ENCODE measurements at regions not wholly inside any gene's neighbourhood (a gene's known extent, or its start where the extent isn't known, plus 50 kb on each side); places are given as distances from the start of the nearest gene placed in this dataset.

DNA sequence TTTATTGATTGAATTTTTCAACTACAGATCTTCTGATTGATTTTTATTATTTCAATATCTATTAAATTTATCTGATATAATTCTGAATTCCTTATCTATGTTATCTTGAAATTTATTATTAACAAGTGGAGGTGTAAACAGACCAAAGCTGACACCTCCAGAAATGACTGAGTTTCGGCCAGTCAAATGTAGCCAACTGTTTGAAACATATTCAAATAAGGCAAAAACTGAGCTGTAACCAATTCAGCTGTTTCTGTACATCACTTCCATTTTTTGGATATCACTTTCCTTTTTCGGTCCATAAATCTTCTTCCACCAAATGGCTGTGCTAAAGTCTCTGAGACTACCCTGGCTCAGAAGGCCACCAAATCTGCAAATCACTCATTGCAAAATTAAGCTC lies 2127.3 kb upstream of the AGA start:
- Histone ChIP-seq H3K4me3 (no peak overlapping the region), H3K4me1 (no peaks in the 10 kb centered on the region), H3K9me3 (no peaks in the 10 kb centered on the region), H3K27ac (no peak overlapping the region), H3K36me3 (no peaks in the 10 kb centered on the region), H3K27me3 (no peaks in the 10 kb centered on the region)
- intact Hi-C loops (cut with DNase I): no loop called here
- no peak for DNase-seq
- TF ChIP-seq CTCF (IDR thresholded peaks at IDR 0.05): no peak
- ATAC-seq: no peak

- Histone ChIP-seq H3K27me3 (no peaks in the 10 kb centered on the region), H3K36me3 (no peaks in the 10 kb centered on the region), H3K4me1 (no peaks in the 10 kb centered on the region), H3K4me3 (no peak overlapping the region), H3K27ac (no peak overlapping the region), H3K9me3 (no peaks in the 10 kb centered on the region)
- ATAC-seq (no peak), DNase-seq (no peak)
- TF ChIP-seq CTCF (IDR thresholded peaks at IDR 0.05): no peak
- intact Hi-C loops (cut with DNase I): no loop called here
Observed at GRCh38 chr4:179582164-179582905, 2140.1 kb upstream of the AGA start.

DNA sequence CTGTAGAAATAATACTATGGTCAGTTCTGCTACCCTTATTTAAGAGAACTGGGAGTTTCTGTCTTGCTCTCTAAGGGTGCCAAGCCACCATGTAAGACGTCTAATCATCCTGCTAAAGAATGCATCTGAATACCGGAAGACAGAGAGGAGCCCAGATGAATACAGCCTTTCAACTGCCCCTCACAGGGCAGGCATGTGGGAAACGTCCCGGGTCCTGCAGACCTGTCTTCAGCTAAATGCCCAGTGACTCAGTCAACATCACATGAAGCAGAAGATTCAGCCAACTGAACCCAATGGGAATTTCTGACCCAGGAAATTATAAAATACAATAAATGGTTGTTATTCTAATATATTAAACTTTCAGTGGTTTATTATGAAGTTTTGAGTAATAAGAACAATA lies 2141.0 kb upstream of the AGA start:
- intact Hi-C loops (cut with DNase I): no loop called here
- no peak for TF ChIP-seq CTCF (IDR thresholded peaks at IDR 0.05)
- no peaks in the 10 kb centered on the region for H3K4me1 ChIP-seq

DNA sequence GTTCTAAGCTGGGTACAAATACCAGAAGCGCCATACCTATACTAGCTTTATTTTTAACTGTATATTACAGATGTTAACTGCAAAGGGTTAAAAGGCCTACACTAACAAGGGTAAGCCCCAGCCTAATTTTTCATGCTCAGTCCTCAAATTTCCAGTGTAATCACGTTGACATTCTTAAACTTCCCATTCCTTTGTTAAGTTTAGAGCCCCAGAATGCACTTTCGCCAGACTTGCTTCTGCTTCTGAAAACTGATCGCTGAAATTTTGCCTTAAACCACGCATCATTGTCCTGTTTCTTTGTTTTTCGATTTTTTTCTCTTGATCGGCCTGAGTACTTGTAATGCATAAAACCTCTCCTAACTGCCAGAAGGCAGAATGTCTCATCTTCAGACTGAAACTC lies 2141.9 kb upstream of the AGA start:
- Histone ChIP-seq H3K36me3 (no peaks in the 10 kb centered on the region), H3K27me3 (no peaks in the 10 kb centered on the region), H3K4me1 (no peaks in the 10 kb centered on the region), H3K27ac (no peak overlapping the region), H3K9me3 (no peaks in the 10 kb centered on the region), H3K4me3 (no peak overlapping the region)
- ATAC-seq (no peak), DNase-seq (no peak)
- no peak for TF ChIP-seq CTCF (IDR thresholded peaks at IDR 0.05)
- intact Hi-C loops (cut with DNase I): no loop called here

More for the DNA sequence above, 2141.0 kb upstream of the AGA start:
- ATAC-seq (no peak), DNase-seq (no peak)
- no peak overlapping the region for H3K27ac ChIP-seq
- no peaks in the 10 kb centered on the region for H3K36me3 ChIP-seq
- no peaks in the 10 kb centered on the region for H3K9me3 ChIP-seq
- H3K4me3 ChIP-seq: no peak overlapping the region
- no peaks in the 10 kb centered on the region for H3K27me3 ChIP-seq

GRCh38 chr4:179585761-179586160 lies 2143.5 kb upstream of the AGA start:
- Histone ChIP-seq H3K4me1 (no peaks in the 10 kb centered on the region), H3K36me3 (no peaks in the 10 kb centered on the region), H3K4me3 (no peak overlapping the region), H3K27ac (no peak overlapping the region), H3K9me3 (no peaks in the 10 kb centered on the region), H3K27me3 (no peaks in the 10 kb centered on the region)
- ATAC-seq (no peak), DNase-seq (no peak)
- intact Hi-C loops (cut with DNase I): no loop called here
- no peak for TF ChIP-seq CTCF (IDR thresholded peaks at IDR 0.05)

DNA sequence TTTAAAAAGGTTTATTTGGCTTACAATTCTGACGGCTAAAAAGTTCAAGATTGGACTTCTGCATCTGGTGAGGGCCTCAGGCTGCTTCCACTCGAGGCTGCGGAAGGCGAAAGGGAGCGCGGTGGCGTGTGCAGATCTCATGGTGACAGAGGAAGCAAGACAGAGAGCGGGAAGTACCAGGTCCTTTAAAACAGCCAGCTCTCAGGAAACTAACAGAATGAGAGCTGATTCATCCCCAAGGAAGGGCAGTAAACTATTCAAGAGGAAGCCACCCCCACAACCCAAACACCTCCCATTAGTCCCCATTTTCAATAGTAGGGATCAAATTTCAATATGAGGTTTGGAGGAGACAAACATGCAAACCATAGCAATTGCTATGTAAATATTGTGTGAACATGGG lies 2144.2 kb upstream of the AGA start:
- intact Hi-C loops (cut with DNase I): no loop called here
- TF ChIP-seq CTCF (IDR thresholded peaks at IDR 0.05): no peak
- ATAC-seq (no peak), DNase-seq (no peak)
- Histone ChIP-seq H3K27ac (no peak overlapping the region), H3K36me3 (no peaks in the 10 kb centered on the region), H3K27me3 (no peaks in the 10 kb centered on the region), H3K9me3 (no peaks in the 10 kb centered on the region), H3K4me3 (no peak overlapping the region), H3K4me1 (no peaks in the 10 kb centered on the region)
